PFSK-1 (cell line): ENCODE measurements at regions not wholly inside any gene's neighbourhood (a gene's known extent, or its start where the extent isn't known, plus 50 kb on each side); places are given as distances from the start of the nearest gene placed in this dataset.

Experiments used
- FOXP2 ChIP-seq: optimal IDR thresholded peaks from 2 replicates; pipeline ENCODE3; 2011; ENCODE audit warnings: borderline replicate concordance, control low read depth, inconsistent platforms; ENCODE audit not compliant: insufficient read depth; ENCODE audit errors: extremely low read length, extremely low read depth
- POLR2AphosphoS5 ChIP-seq: IDR thresholded peaks from 2 replicates; pipeline ENCODE4 v1.6.1; 2012; ENCODE audit warnings: low read depth, mild to moderate bottlenecking, control low read depth, low read length, moderate library complexity
- REST ChIP-seq, 2 experiments: IDR thresholded peaks; 2 replicates each; pipeline versions ENCODE4 v1.6.1 to v1.8.0; 2011 to 2012; ENCODE audit warnings: low read depth in 2 of 2, low read length in 2 of 2, control low read depth in 1 of 2, inconsistent platforms in 1 of 2, mild to moderate bottlenecking in 1 of 2, moderate library complexity in 1 of 2; ENCODE audit not compliant: insufficient read depth in 1 of 2
- SIN3A ChIP-seq: IDR thresholded peaks from 2 replicates; pipeline ENCODE4 v1.6.1; 2012; ENCODE audit warnings: mild to moderate bottlenecking, low read length, moderate library complexity, borderline replicate concordance; ENCODE audit not compliant: insufficient read depth
- TAF1 ChIP-seq: IDR thresholded peaks from 2 replicates; pipeline ENCODE4 v1.6.1; 2012; ENCODE audit warnings: low read length, control low read depth, borderline replicate concordance; ENCODE audit not compliant: insufficient read depth

- TF ChIP-seq FOXP2 (no peak), TAF1 (no peak), POLR2AphosphoS5 (no peak), SIN3A (no peak), REST (IDR thresholded peaks at IDR 0.05; ENCODE audit: insufficient read depth in 1 of 2, low read depth in 2 of 2, low read length in 2 of 2) (no peak)
Measured at GRCh38 chr13:75180805-75181455, 301.0 kb downstream of the TBC1D4 start.

DNA sequence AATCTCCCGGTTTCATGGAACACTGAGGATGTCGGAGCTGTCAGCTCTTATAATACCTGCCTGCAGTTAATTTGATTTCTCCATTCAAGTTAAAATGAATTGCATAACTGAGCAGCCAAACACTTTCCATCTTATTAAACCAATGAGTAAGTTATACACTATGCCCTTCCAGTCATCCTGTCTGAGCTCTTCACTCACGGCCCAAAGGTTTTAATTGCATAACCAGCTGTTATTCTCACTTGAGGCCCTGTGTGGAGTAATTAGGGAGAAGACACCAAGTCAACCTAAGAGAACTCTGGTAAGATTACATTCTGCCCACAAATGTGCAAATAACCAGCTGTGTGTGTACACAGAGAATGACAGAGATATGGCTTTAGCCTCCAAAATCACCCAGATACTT is 303.5 kb downstream of the TBC1D4 start:
- TF ChIP-seq TAF1 (no peak), SIN3A (no peak), FOXP2 (no peak), POLR2AphosphoS5 (no peak), REST (IDR thresholded peaks at IDR 0.05; ENCODE audit: insufficient read depth in 1 of 2, low read depth in 2 of 2, low read length in 2 of 2) (no peak)

DNA sequence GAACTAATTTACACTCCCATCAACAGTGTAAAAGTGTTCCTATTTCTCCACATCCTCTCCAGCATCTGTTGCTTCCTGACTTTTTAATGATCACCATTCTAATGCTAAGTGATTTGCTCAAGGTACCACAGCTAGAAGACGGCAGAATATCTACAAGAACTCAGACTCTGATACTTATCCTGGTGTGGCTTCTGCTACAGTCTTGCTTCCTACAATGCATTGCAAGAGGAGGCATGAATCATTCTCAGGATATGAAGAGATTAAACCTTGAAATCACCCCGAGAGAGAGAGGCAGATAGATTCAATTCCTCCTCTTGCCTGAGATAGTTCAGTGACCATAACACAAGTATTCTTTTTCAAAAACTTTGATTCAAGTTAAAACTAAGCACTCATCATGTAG is 306.4 kb downstream of the TBC1D4 start:
- TF ChIP-seq REST (IDR thresholded peaks at IDR 0.05; ENCODE audit: insufficient read depth in 1 of 2, low read depth in 2 of 2, low read length in 2 of 2) (no peak), POLR2AphosphoS5 (no peak), FOXP2 (no peak), TAF1 (no peak), SIN3A (no peak)

GRCh38 chr13:75174481-75174880 is 307.5 kb downstream of the TBC1D4 start:
- TF ChIP-seq FOXP2: no peak
- TF ChIP-seq POLR2AphosphoS5: no peak
- TF ChIP-seq REST (IDR thresholded peaks at IDR 0.05; ENCODE audit: insufficient read depth in 1 of 2, low read depth in 2 of 2, low read length in 2 of 2): no peak
- TF ChIP-seq SIN3A: no peak
- no peak for TF ChIP-seq TAF1
